IMR-90 (cell line): ENCODE measurements at regions not wholly inside any gene's neighbourhood (a gene's known extent, or its start where the extent isn't known, plus 50 kb on each side); places are given as distances from the start of the nearest gene placed in this dataset.

Experiments used
- ATAC-seq: fragments of 200-7000 bp; cut with Tn5 transposase; 2 replicates; pipeline ENCODE4 v1.9.1; 2020; ENCODE audit warnings: low read depth, mild to moderate bottlenecking, moderate library complexity
- BruUV-seq: library from RNA; stranded (reverse); fragments of 400-500 nt; replicated peaks from 2 replicates; lab custom pipeline; 2021; lab: Mats Ljungman, UMichigan
- CTCF ChIA-PET: fragments of 300-600 bp; formaldehyde crosslinking; extraction: SDS; loops from one replicate; lab custom pipeline; 2021; ENCODE audit warnings: antibody characterized with exemption; lab: Yijun Ruan, JAX
- POLR2A ChIA-PET: fragments of 300-600 bp; sonication (Branson Sonifier 250); formaldehyde crosslinking; loops from one replicate; lab custom pipeline; 2022; ENCODE audit warnings: antibody characterized with exemption; ENCODE audit not compliant: unreplicated experiment; lab: Charles Lee
- DNase-seq: peaks from one replicate; pipeline ENCODE4 v3.0.0; 2013
- H2AFZ ChIP-seq: replicated peaks from 2 replicates; pipeline ENCODE3; 2013; ENCODE audit warnings: low read length, mild to moderate bottlenecking; ENCODE audit not compliant: poor library complexity
- H2AK5ac ChIP-seq: 2 replicates; pipeline ENCODE4 v1.6.1; 2013; ENCODE audit warnings: low read depth, low read length, inconsistent platforms
- H2AK9ac ChIP-seq: replicated peaks from 2 replicates; pipeline ENCODE3; 2013; ENCODE audit warnings: mild to moderate bottlenecking, low read depth, low read length, moderate library complexity; ENCODE audit not compliant: poor library complexity
- H2BK120ac ChIP-seq: 2 replicates; pipeline ENCODE4 v1.6.1; 2013; ENCODE audit warnings: low read depth, low read length, inconsistent platforms
- H2BK15ac ChIP-seq: 3 replicates; pipeline ENCODE4 v1.6.1; 2013; ENCODE audit warnings: low read depth, low read length, inconsistent platforms
- H2BK20ac ChIP-seq: 2 replicates; pipeline ENCODE4 v1.6.1; 2013; ENCODE audit warnings: low read depth, mild to moderate bottlenecking, inconsistent platforms, low read length, moderate library complexity
- H2BK5ac ChIP-seq: 2 replicates; pipeline ENCODE4 v1.6.1; 2013; ENCODE audit warnings: mild to moderate bottlenecking, low read depth, low read length, inconsistent platforms; ENCODE audit not compliant: poor library complexity, severe bottlenecking
- H3K14ac ChIP-seq: replicated peaks from 2 replicates; pipeline ENCODE4 v1.6.1; 2013; ENCODE audit warnings: low read depth, low read length, inconsistent platforms
- H3K18ac ChIP-seq: 2 replicates; pipeline ENCODE4 v1.6.1; 2013; ENCODE audit warnings: low read depth, low read length, control low read depth
- H3K23ac ChIP-seq: 2 replicates; pipeline ENCODE4 v1.6.1; 2013; ENCODE audit warnings: low read depth, low read length, inconsistent platforms
- H3K27ac ChIP-seq: 2 replicates; pipeline ENCODE4 v1.5.1; 2013; ENCODE audit warnings: mild to moderate bottlenecking, control low read depth, low read length; ENCODE audit not compliant: insufficient read depth
- H3K27me3 ChIP-seq: 2 replicates; pipeline ENCODE4 v1.6.1; 2013; ENCODE audit warnings: low read length; ENCODE audit not compliant: control insufficient read depth, insufficient read depth
- H3K36me3 ChIP-seq: 2 replicates; pipeline ENCODE4 v1.6.1; 2013; ENCODE audit warnings: low read length, mixed read lengths; ENCODE audit not compliant: control insufficient read depth, insufficient read depth
- H3K4ac ChIP-seq: 2 replicates; pipeline ENCODE4 v1.6.1; 2013; ENCODE audit warnings: low read depth, low read length, inconsistent platforms
- H3K4me1 ChIP-seq: 2 replicates; pipeline ENCODE4 v1.6.1; 2013; ENCODE audit warnings: low read length, mixed read lengths; ENCODE audit not compliant: control insufficient read depth, insufficient read depth
- H3K4me2 ChIP-seq: 2 replicates; pipeline ENCODE4 v1.6.1; 2013; ENCODE audit warnings: low read depth, mild to moderate bottlenecking, control low read depth, low read length, moderate library complexity
- H3K4me3 ChIP-seq: 2 replicates; pipeline ENCODE4 v1.5.1; 2013; ENCODE audit warnings: low read depth, mild to moderate bottlenecking, control low read depth, low read length, moderate library complexity; ENCODE audit not compliant: insufficient read depth
- H3K56ac ChIP-seq: 2 replicates; pipeline ENCODE4 v1.6.1; 2013; ENCODE audit warnings: low read length, inconsistent platforms; ENCODE audit not compliant: insufficient read depth; ENCODE audit errors: extremely low read depth
- H3K79me1 ChIP-seq, 2 experiments: 2 replicates each; pipeline ENCODE4 v1.6.1; 2013; ENCODE audit warnings: low read length in 2 of 2, inconsistent platforms in 1 of 2, low read depth in 1 of 2
- H3K9ac ChIP-seq: 2 replicates; pipeline ENCODE4 v1.6.1; 2013; ENCODE audit warnings: low read depth, low read length, control low read depth
- H3K9me1 ChIP-seq: 2 replicates; pipeline ENCODE4 v1.6.1; 2013; ENCODE audit warnings: low read length, inconsistent platforms; ENCODE audit not compliant: insufficient read depth
- H3K9me3 ChIP-seq: 2 replicates; pipeline ENCODE4 v1.6.1; 2013; ENCODE audit warnings: low read length; ENCODE audit not compliant: control insufficient read depth, insufficient read depth
- H4K20me1 ChIP-seq: 2 replicates; pipeline ENCODE4 v1.6.1; 2013; ENCODE audit warnings: low read length, inconsistent platforms; ENCODE audit not compliant: insufficient read depth
- H4K5ac ChIP-seq: 2 replicates; pipeline ENCODE4 v1.6.1; 2013; ENCODE audit warnings: mild to moderate bottlenecking, low read depth, low read length, control low read depth
- H4K8ac ChIP-seq, 2 experiments: 2 replicates each; pipeline ENCODE4 v1.6.1; 2013; ENCODE audit warnings: low read depth in 2 of 2, low read length in 2 of 2, control low read depth in 1 of 2, inconsistent platforms in 1 of 2
- H4K91ac ChIP-seq: 2 replicates; pipeline ENCODE4 v1.6.1; 2013; ENCODE audit warnings: low read depth, low read length, inconsistent platforms; ENCODE audit not compliant: insufficient read depth
- BHLHE40 ChIP-seq: fragments of 150-350 bp; IDR thresholded peaks from 2 replicates; pipeline ENCODE4 v1.6.1; 2016; ENCODE audit warnings: mild to moderate bottlenecking, low read depth, low read length
- CEBPB ChIP-seq: IDR thresholded peaks from 2 replicates; pipeline ENCODE4 v1.6.1; 2012; ENCODE audit warnings: low read depth, low read length, improper control_type of control experiment
- CHD1 ChIP-seq: IDR thresholded peaks from 2 replicates; pipeline ENCODE4 v1.6.1; 2012; ENCODE audit warnings: low read depth, low read length, improper control_type of control experiment
- FOS ChIP-seq: fragments of 150-350 bp; IDR thresholded peaks from 2 replicates; pipeline ENCODE4 v1.6.1; 2016; ENCODE audit warnings: low read depth, low read length
- MAFK ChIP-seq: IDR thresholded peaks from 2 replicates; pipeline ENCODE4 v1.6.1; 2012; ENCODE audit warnings: low read depth, low read length, improper control_type of control experiment
- MAZ ChIP-seq: IDR thresholded peaks from 2 replicates; pipeline ENCODE4 v1.6.1; 2012; ENCODE audit warnings: low read depth, mild to moderate bottlenecking, low read length, improper control_type of control experiment, moderate library complexity, borderline replicate concordance
- MXI1 ChIP-seq: IDR thresholded peaks from 2 replicates; pipeline ENCODE4 v1.6.1; 2012; ENCODE audit warnings: low read depth, mild to moderate bottlenecking, low read length, moderate library complexity, borderline replicate concordance
- NFE2L2 ChIP-seq: fragments of 150-350 bp; IDR thresholded peaks from 2 replicates; pipeline ENCODE4 v1.6.1; 2016; ENCODE audit warnings: low read depth, mild to moderate bottlenecking, low read length
- POLR2A ChIP-seq: IDR thresholded peaks from 2 replicates; pipeline ENCODE4 v1.6.1; 2012; ENCODE audit warnings: mild to moderate bottlenecking, low read depth, low read length
- RAD21 ChIP-seq: IDR thresholded peaks from 2 replicates; pipeline ENCODE4 v1.6.1; 2012; ENCODE audit warnings: low read length, improper control_type of control experiment
- RCOR1 ChIP-seq: IDR thresholded peaks from 2 replicates; pipeline ENCODE4 v1.6.1; 2012; ENCODE audit warnings: mild to moderate bottlenecking, low read length, improper control_type of control experiment; ENCODE audit not compliant: insufficient replicate concordance
- RFX5 ChIP-seq: IDR thresholded peaks from 2 replicates; pipeline ENCODE4 v1.8.0; 2012; ENCODE audit warnings: low read depth, mild to moderate bottlenecking, low read length, moderate library complexity
- SMC3 ChIP-seq: fragments of 150-350 bp; IDR thresholded peaks from 2 replicates; pipeline ENCODE4 v1.6.1; 2016; ENCODE audit warnings: low read depth, mild to moderate bottlenecking, antibody characterized with exemption, low read length, moderate library complexity
- WGBS, 2 experiments: methylation state at CpG; one replicate each; pipeline versions ENCODE4 v1.1.5 to v1.1.7; 2013; ENCODE audit warnings: missing lambda C conversion rate in 2 of 2; ENCODE audit not compliant: insufficient read length in 1 of 2; ENCODE audit errors: extremely low coverage in 2 of 2; 5-methylcytosine and 5-hydroxymethylcytosine counted together
- dilution Hi-C: fragments of 300-500 bp; cut with HindIII; formaldehyde crosslinking; loops from one replicate; pipeline ENCODE4 v1.14.3; 2018; ENCODE audit warnings: low sequenced_read_pairs; ENCODE audit not compliant: unreplicated experiment
- in situ Hi-C: fragments of 300-500 bp; cut with MboI; formaldehyde crosslinking; loops from 3 replicates; pipeline ENCODE4 v1.14.3; 2019; ENCODE audit warnings: low sequenced_read_pairs, inconsistent platforms, mixed read lengths
- intact Hi-C: fragments of 100-400 bp; cut with micrococcal nuclease; formaldehyde crosslinking; loops from 2 replicates; pipeline ENCODE4 v1.10.0; 2022
- TF ChIP-seq, protein P1 (sequence below): fragments of 150-350 bp; IDR thresholded peaks from 2 replicates; pipeline ENCODE4 v1.6.1; 2017; ENCODE audit warnings: mild to moderate bottlenecking, antibody characterized with exemption, low read length, low read depth
- TF ChIP-seq, protein P2 (sequence below): fragments of 150-350 bp; IDR thresholded peaks from 2 replicates; pipeline ENCODE4 v1.6.1; 2016; ENCODE audit warnings: low read depth, mild to moderate bottlenecking, low read length, moderate library complexity, borderline replicate concordance
- TF ChIP-seq, protein P3 (sequence below): conservative IDR thresholded peaks from 2 replicates; pipeline ENCODE4 v1.5.1; 2012; ENCODE audit warnings: mild to moderate bottlenecking, low read depth, low read length, improper control_type of control experiment

DNA sequence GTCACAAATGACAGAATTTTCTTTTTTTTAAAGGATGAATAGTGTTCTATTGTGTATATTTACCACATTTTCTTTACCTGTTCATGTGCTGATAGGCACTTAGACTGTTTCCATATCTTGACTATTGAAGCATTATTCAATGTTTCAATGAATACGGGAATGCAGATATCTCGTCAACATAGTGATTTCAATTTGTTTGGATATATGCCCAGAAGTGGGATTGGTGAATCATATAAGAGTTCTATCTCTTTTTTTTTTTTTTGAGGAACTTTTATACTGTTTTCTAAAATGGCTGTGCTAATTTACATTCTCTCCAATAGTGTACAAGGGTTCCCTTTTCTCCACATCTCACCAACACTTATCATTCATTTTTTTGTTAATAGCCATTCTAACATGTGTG is 97.9 kb upstream of the FAR2 start:
- ChIA-PET POLR2A (no interaction called here), CTCF (no interaction called here)
- Histone ChIP-seq H3K27ac (no peak overlapping the region), H3K9me1 (no peaks in the 10 kb centered on the region), H4K5ac (no peak overlapping the region), H3K9me3 (no peaks in the 10 kb centered on the region), H3K4ac (no peak overlapping the region), H3K79me1 (no peaks in the 10 kb centered on the region), H3K23ac (no peak overlapping the region), H2AK5ac (no peak overlapping the region), H3K4me1 (no peaks in the 10 kb centered on the region), H2BK5ac (no peak overlapping the region), H2BK15ac (no peak overlapping the region), H3K4me2 (no peak overlapping the region), H2AFZ (no peak overlapping the region), H4K20me1 (no peaks in the 10 kb centered on the region), H3K27me3 (no peaks in the 10 kb centered on the region), H3K9ac (no peak overlapping the region), H3K36me3 (no peaks in the 10 kb centered on the region), H2AK9ac (no peak overlapping the region), H2BK120ac (no peak overlapping the region), H3K56ac (no peak overlapping the region), H4K91ac (no peak overlapping the region), H3K4me3 (no peak overlapping the region), H3K14ac (no peak overlapping the region), H2BK20ac (no peak overlapping the region), H4K8ac (no peak overlapping the region), H3K18ac (no peak overlapping the region)
- BruUV-seq, result no TSS peak
- intact Hi-C loops (no loop called here), in situ Hi-C loops (no loop called here), dilution Hi-C loops (no loop called here)
- no CpG with 5 or more reads among the region's 2 CpGs for WGBS, 2 experiments
- DNase-seq, result peak; percentile 44
- TF ChIP-seq, protein P1, sequence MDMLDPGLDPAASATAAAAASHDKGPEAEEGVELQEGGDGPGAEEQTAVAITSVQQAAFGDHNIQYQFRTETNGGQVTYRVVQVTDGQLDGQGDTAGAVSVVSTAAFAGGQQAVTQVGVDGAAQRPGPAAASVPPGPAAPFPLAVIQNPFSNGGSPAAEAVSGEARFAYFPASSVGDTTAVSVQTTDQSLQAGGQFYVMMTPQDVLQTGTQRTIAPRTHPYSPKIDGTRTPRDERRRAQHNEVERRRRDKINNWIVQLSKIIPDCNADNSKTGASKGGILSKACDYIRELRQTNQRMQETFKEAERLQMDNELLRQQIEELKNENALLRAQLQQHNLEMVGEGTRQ, result no peak
- TF ChIP-seq, protein P2, sequence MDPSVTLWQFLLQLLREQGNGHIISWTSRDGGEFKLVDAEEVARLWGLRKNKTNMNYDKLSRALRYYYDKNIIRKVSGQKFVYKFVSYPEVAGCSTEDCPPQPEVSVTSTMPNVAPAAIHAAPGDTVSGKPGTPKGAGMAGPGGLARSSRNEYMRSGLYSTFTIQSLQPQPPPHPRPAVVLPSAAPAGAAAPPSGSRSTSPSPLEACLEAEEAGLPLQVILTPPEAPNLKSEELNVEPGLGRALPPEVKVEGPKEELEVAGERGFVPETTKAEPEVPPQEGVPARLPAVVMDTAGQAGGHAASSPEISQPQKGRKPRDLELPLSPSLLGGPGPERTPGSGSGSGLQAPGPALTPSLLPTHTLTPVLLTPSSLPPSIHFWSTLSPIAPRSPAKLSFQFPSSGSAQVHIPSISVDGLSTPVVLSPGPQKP, result no peak
- TF ChIP-seq RFX5, result no peak
- TF ChIP-seq MAZ, result no peak
- no peak for TF ChIP-seq BHLHE40
- no peak for TF ChIP-seq FOS
- TF ChIP-seq CHD1, result no peak
- TF ChIP-seq NFE2L2, result no peak
- TF ChIP-seq SMC3, result no peak
- no peak for TF ChIP-seq CEBPB
- TF ChIP-seq RCOR1, result no peak
- no peak for TF ChIP-seq POLR2A
- no peak for TF ChIP-seq MAFK
- TF ChIP-seq, protein P3, sequence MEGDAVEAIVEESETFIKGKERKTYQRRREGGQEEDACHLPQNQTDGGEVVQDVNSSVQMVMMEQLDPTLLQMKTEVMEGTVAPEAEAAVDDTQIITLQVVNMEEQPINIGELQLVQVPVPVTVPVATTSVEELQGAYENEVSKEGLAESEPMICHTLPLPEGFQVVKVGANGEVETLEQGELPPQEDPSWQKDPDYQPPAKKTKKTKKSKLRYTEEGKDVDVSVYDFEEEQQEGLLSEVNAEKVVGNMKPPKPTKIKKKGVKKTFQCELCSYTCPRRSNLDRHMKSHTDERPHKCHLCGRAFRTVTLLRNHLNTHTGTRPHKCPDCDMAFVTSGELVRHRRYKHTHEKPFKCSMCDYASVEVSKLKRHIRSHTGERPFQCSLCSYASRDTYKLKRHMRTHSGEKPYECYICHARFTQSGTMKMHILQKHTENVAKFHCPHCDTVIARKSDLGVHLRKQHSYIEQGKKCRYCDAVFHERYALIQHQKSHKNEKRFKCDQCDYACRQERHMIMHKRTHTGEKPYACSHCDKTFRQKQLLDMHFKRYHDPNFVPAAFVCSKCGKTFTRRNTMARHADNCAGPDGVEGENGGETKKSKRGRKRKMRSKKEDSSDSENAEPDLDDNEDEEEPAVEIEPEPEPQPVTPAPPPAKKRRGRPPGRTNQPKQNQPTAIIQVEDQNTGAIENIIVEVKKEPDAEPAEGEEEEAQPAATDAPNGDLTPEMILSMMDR, result no peak
- no peak for TF ChIP-seq MXI1
- TF ChIP-seq RAD21, result no peak
- ATAC-seq, result no peak
